Osteocyte (in vitro differentiated cells): ENCODE measurements at regions not wholly inside any gene's neighbourhood (a gene's known extent, or its start where the extent isn't known, plus 50 kb on each side); places are given as distances from the start of the nearest gene placed in this dataset.

ENCODE experiments used
- DNase-seq: peaks from one replicate; pipeline ENCODE4 v3.0.0; 2021; ENCODE audit warnings: mixed read lengths; ENCODE audit not compliant: unreplicated experiment; ENCODE audit errors: extremely low spot score
- H3K27ac Mint-ChIP-seq: one replicate; pipeline ENCODE4 v1.8.0; 2021; ENCODE audit warnings: mild to moderate bottlenecking, mixed read lengths; ENCODE audit not compliant: unreplicated experiment
- H3K27me3 Mint-ChIP-seq: one replicate; pipeline ENCODE4 v1.8.0; 2021; ENCODE audit warnings: mixed read lengths; ENCODE audit not compliant: unreplicated experiment
- H3K36me3 Mint-ChIP-seq: one replicate; pipeline ENCODE4 v1.8.0; 2021; ENCODE audit warnings: mixed read lengths; ENCODE audit not compliant: unreplicated experiment
- H3K4me1 Mint-ChIP-seq: one replicate; pipeline ENCODE4 v1.8.0; 2021; ENCODE audit warnings: mixed read lengths; ENCODE audit not compliant: unreplicated experiment
- H3K4me3 Mint-ChIP-seq: one replicate; pipeline ENCODE4 v1.8.0; 2021; ENCODE audit warnings: mild to moderate bottlenecking, moderate library complexity, mixed read lengths; ENCODE audit not compliant: unreplicated experiment
- H3K9me3 Mint-ChIP-seq: one replicate; pipeline ENCODE4 v1.8.0; 2021; ENCODE audit warnings: mixed read lengths; ENCODE audit not compliant: unreplicated experiment
- TF ChIP-seq, protein P1 (sequence below): fragments of 200-600 bp; sonication (generic); IDR thresholded peaks from 2 replicates; pipeline ENCODE4 v1.5.0; 2021; ENCODE audit warnings: antibody characterized with exemption, mild to moderate bottlenecking, moderate library complexity

DNA sequence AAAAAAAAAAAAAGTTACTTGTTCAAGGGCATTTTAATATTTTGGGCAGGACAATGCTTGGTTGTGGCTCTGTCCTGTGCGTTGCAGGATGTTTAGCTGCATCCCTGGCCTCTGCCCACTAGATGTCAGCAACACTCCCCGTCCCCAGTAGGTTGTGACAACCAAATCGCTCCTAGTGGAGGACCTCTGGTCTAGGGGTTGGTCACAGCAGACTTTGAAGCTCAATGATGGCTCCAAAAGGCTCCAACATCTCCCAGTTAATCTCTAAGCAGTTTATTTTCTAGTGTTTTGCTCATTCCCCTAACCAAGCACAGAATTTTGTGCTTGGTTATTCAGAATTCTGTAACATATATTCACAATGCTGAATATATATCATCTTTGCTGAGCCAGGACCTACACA, 67.0 kb downstream of the CHRNA1 start:
- H3K4me3 Mint-ChIP-seq = no peak overlapping the region
- H3K9me3 Mint-ChIP-seq = no peaks in the 10 kb centered on the region
- no peaks in the 10 kb centered on the region for H3K36me3 Mint-ChIP-seq
- H3K27me3 Mint-ChIP-seq = peaks cover 32% of the 10 kb centered on the region
- TF ChIP-seq, protein P1, sequence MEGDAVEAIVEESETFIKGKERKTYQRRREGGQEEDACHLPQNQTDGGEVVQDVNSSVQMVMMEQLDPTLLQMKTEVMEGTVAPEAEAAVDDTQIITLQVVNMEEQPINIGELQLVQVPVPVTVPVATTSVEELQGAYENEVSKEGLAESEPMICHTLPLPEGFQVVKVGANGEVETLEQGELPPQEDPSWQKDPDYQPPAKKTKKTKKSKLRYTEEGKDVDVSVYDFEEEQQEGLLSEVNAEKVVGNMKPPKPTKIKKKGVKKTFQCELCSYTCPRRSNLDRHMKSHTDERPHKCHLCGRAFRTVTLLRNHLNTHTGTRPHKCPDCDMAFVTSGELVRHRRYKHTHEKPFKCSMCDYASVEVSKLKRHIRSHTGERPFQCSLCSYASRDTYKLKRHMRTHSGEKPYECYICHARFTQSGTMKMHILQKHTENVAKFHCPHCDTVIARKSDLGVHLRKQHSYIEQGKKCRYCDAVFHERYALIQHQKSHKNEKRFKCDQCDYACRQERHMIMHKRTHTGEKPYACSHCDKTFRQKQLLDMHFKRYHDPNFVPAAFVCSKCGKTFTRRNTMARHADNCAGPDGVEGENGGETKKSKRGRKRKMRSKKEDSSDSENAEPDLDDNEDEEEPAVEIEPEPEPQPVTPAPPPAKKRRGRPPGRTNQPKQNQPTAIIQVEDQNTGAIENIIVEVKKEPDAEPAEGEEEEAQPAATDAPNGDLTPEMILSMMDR = peak; percentile 86
- DNase-seq = no peak
- peaks cover 2% of the 10 kb centered on the region for H3K4me1 Mint-ChIP-seq
- H3K27ac Mint-ChIP-seq = no peak overlapping the region

DNA sequence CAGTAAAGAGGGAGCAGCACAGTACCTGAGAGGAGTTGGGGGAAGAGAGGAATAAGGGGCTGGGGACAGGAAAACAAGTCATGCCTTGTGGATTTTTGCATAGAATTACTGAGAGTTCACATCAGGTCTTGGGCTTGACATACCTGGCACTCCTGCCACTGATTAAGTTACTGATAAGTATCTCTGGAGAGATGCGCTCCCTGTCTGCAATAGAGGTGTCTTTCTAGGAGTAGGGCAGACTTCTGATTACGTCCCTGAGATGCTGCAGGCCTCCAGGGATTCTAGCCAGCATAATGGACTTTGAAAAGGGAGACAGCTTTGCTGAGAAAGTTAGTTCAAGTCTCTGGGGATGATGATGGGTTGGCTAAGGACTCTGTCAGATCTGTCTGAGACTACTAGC, 69.4 kb downstream of the CHRNA1 start:
- no peaks in the 10 kb centered on the region for H3K9me3 Mint-ChIP-seq

GRCh38 chr2:174694196-174694878, 69.9 kb downstream of the CHRNA1 start:
- no peaks in the 10 kb centered on the region for H3K9me3 Mint-ChIP-seq
- H3K27me3 Mint-ChIP-seq = peaks cover 39% of the 10 kb centered on the region
- H3K4me3 Mint-ChIP-seq = no peak overlapping the region
- peaks cover 2% of the 10 kb centered on the region for H3K4me1 Mint-ChIP-seq
- H3K27ac Mint-ChIP-seq = no peak overlapping the region
- TF ChIP-seq, protein P1 = no peak
- DNase-seq = no peak
- no peaks in the 10 kb centered on the region for H3K36me3 Mint-ChIP-seq

More for the DNA sequence above, 69.4 kb downstream of the CHRNA1 start:
- Mint-ChIP-seq H3K36me3 (no peaks in the 10 kb centered on the region), H3K27me3 (peaks cover 36% of the 10 kb centered on the region), H3K4me1 (peaks cover 2% of the 10 kb centered on the region), H3K4me3 (no peak overlapping the region), H3K27ac (no peak overlapping the region)
- DNase-seq = no peak
- TF ChIP-seq, protein P1 = no peak

DNA sequence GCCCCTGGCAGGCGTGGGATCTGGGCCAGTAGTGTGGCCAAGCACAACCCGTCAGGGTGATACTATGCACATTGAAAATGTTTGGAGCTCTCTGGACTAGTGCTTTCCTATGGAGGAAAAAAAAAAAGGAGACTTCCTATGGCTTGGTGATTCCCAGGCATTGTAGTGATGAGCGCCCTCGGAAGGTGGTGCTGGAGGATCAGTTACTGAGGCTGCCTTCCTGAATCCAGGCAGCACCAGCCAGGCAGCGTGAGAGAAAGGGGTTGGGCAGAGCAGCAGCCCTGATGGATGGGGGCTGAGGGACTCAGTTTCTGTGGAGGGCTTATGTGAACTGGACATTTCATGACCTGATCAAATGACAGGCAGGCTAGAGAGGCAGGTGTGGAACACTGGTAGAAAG, 70.9 kb downstream of the CHRNA1 start:
- TF ChIP-seq, protein P1 = no peak
- Mint-ChIP-seq H3K36me3 (no peaks in the 10 kb centered on the region), H3K27me3 (peaks cover 42% of the 10 kb centered on the region), H3K9me3 (no peaks in the 10 kb centered on the region), H3K27ac (no peak overlapping the region), H3K4me1 (peaks cover 2% of the 10 kb centered on the region), H3K4me3 (no peak overlapping the region)
- no peak for DNase-seq

- DNase-seq = no peak
- Mint-ChIP-seq H3K4me3 (no peak overlapping the region), H3K27me3 (peaks cover 42% of the 10 kb centered on the region), H3K4me1 (peaks cover 2% of the 10 kb centered on the region), H3K36me3 (no peaks in the 10 kb centered on the region), H3K27ac (no peak overlapping the region), H3K9me3 (no peaks in the 10 kb centered on the region)
- TF ChIP-seq, protein P1 = no peak
Measured at GRCh38 chr2:174692256-174692919, 71.9 kb downstream of the CHRNA1 start.
